ENCODE measurements at regions not wholly inside any gene's neighbourhood (a gene's known extent, or its start where the extent isn't known, plus 50 kb on each side); places are given as distances from the start of the nearest gene placed in this dataset.
A peak's percentile ranks its signal among the peaks of the same experiment; 100 is the strongest.

GRCh38 chr9:84424931-84425330 is 84.4 kb upstream of the SLC28A3 start:
- Histone ChIP-seq H3K27ac (no peak overlapping the region), H3K27me3 (no peaks in the 10 kb centered on the region), H3K9me3 (peaks cover 0 to 16% (median 8%) of the 10 kb centered on the region in 4 donors), H3K4me1 (no peaks in the 10 kb centered on the region), H3K36me3 (no peaks in the 10 kb centered on the region), H3K4me3 (no peak overlapping the region)
- intact Hi-C loops (cut with DNase I; ENCODE audit: low total_unique reads) = no loop called here
- DNase-seq = no peak
- no peak for TF ChIP-seq POLR2AphosphoS5 (IDR thresholded peaks at IDR 0.05)
- TF ChIP-seq EP300 (IDR thresholded peaks at IDR 0.05) = no peak
- TF ChIP-seq CTCF (IDR thresholded peaks at IDR 0.05) = no peak
- 88 to 95% (median 94%) methylated on average over 2 of the region's 2 CpGs for WGBS, 5 donors

DNA sequence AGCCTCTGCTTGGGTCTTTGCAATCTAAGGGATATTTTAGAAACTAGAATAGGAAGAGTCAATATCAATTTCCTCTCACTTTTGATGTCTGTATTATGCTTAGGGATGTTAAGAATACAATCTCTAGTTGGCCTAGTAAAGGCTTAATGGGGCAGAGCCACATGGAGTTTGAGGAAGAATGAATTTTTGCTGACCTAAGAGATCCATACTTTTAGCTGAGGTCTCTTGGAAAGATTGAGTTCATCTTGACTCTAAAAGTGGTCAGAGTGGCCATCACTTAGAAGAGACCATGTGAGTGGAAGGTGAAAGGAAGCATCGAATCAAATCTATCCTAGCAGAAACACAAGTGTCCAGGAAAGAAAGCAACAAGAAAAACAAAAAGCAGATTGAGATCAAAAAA is 92.2 kb upstream of the SLC28A3 start:
- TF ChIP-seq CTCF (IDR thresholded peaks at IDR 0.05) = no peak
- no peak for TF ChIP-seq POLR2AphosphoS5 (IDR thresholded peaks at IDR 0.05)
- no peak for TF ChIP-seq EP300 (IDR thresholded peaks at IDR 0.05)
- no peak for TF ChIP-seq POLR2A (IDR thresholded peaks at IDR 0.05)
- 82 to 98% (median 92%) methylated on average over 1 of the region's 1 CpG for WGBS, 5 donors
- Histone ChIP-seq H3K36me3 (no peaks in the 10 kb centered on the region), H3K9me3 (peaks cover 0 to 6% (median 0%) of the 10 kb centered on the region in 4 donors), H3K4me1 (no peaks in the 10 kb centered on the region), H3K27ac (no peak overlapping the region), H3K4me3 (no peak overlapping the region), H3K27me3 (no peaks in the 10 kb centered on the region)
- DNase-seq = no peak
- intact Hi-C loops (cut with DNase I; ENCODE audit: low total_unique reads) = no loop called here

DNA sequence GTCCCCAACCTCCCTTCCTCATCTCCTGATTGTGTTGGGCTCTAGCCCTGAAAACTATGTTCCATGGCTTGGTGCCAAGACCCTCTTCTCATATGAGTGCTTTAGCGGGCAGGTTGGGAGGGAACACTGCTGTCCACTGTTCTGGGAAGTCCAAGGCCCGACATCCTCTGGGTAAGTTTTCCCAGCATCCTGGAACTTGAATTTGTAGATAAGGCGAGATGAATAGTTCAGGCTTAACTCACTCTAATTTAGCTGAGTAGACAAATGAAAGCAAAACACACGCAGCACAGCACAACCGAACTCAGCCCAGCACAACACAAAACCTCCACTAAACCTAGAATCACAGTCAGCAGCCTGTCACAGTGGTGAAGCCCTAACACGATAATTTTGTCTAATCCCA is 95.3 kb upstream of the SLC28A3 start:
- intact Hi-C loops (cut with DNase I; ENCODE audit: low total_unique reads) = no loop called here
- DNase-seq = peak in 1 of 2 donors; percentile 23
- Histone ChIP-seq H3K9me3 (peaks cover 0 to 6% (median 0%) of the 10 kb centered on the region in 4 donors), H3K36me3 (no peaks in the 10 kb centered on the region), H3K27ac (no peak overlapping the region), H3K27me3 (no peaks in the 10 kb centered on the region), H3K4me3 (no peak overlapping the region), H3K4me1 (no peaks in the 10 kb centered on the region)
- no peak for TF ChIP-seq CTCF (IDR thresholded peaks at IDR 0.05)
- no peak for TF ChIP-seq POLR2A (IDR thresholded peaks at IDR 0.05)
- no peak for TF ChIP-seq POLR2AphosphoS5 (IDR thresholded peaks at IDR 0.05)
- no peak for TF ChIP-seq EP300 (IDR thresholded peaks at IDR 0.05)
- 62 to 85% (median 79%) methylated on average over 6 of the region's 6 CpGs for WGBS, 5 donors

- 74 to 85% (median 76%) methylated on average over 5 of the region's 5 CpGs for WGBS, 5 donors
- intact Hi-C loops (cut with DNase I; ENCODE audit: low total_unique reads) = no loop called here
These were observed 96.0 kb upstream of the SLC28A3 start for GRCh38 chr9:84436386-84437109.

More at GRCh38 chr9:84436386-84437109, 96.0 kb upstream of the SLC28A3 start:
- Histone ChIP-seq H3K36me3 (no peaks in the 10 kb centered on the region), H3K27ac (no peak overlapping the region), H3K9me3 (peaks cover 0 to 6% (median 0%) of the 10 kb centered on the region in 4 donors), H3K4me1 (no peaks in the 10 kb centered on the region), H3K4me3 (no peak overlapping the region), H3K27me3 (no peaks in the 10 kb centered on the region)
- no peak for TF ChIP-seq EP300 (IDR thresholded peaks at IDR 0.05)
- no peak for TF ChIP-seq POLR2A (IDR thresholded peaks at IDR 0.05)
- no peak for TF ChIP-seq CTCF (IDR thresholded peaks at IDR 0.05)
- no peak for TF ChIP-seq POLR2AphosphoS5 (IDR thresholded peaks at IDR 0.05)
- peak in 1 of 2 donors; percentile 42 for DNase-seq
